OCI-M1 (cell line): ENCODE measurements at regions not wholly inside any gene's neighbourhood (a gene's known extent, or its start where the extent isn't known, plus 50 kb on each side); places are given as distances from the start of the nearest gene placed in this dataset.
"Not testable (repeated sequence)": the region's sequence is repeated elsewhere in the genome, so short reads cannot be mapped to it uniquely, and the experiment has no call there.

Experiments
- DNase-seq: peaks from one replicate; lab custom pipeline; 2025; lab: John Stamatoyannopoulos, UW

DNA sequence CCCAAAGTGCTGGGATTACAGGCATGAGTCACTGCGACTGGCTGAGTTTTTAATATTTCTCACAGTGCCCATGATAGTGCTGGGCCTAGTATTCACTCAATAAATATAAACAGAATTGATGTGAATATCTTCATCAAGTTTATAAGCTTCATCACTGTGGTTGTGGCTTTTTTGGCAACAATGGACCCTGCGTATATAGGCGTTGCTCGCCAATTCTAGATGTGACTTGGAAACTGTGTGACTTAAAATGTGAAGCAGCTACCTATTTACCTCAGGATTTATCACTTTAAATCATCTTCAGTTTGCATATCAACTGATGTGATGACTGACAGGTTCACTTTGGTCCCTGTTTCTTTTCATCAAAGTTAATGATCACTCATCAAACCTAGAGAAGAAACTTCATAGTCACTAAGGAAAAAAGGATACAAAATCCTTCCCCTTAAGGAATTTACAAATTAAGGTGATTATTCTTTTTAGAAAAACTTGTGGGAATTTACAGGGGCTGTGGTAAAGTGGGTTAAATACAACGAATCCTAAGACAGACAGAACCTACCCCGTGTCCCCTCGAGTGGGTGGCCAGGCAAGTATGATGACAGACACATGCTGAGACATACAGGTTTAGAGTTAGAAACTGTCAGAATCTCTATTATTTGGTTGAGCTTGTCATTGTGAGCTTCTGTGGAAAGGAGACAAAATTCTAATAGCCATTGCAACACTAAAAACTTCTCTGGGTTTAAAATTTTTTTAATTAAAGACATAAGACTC is 101.3 kb downstream of the AKAP11 start:
- DNase-seq: no peak

DNA sequence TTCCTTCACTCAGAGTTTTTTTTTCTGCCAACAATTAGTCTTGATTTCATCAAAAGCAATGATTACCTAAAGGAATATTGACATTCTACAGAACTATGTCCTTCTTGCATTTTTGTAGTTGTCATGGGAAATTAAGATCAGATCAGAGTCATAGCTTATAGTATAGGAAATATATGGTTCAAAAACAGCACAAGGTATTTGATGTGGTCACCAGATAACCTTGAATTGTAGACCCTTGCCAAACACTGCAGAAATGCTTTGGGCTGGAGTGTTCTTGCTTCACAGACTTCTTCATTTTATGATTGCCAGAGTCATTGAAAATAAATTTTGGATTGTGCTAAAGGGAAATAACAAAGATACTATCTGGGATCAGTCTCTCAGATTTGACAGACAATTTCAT is 103.7 kb downstream of the AKAP11 start:
- no peak for DNase-seq

DNA sequence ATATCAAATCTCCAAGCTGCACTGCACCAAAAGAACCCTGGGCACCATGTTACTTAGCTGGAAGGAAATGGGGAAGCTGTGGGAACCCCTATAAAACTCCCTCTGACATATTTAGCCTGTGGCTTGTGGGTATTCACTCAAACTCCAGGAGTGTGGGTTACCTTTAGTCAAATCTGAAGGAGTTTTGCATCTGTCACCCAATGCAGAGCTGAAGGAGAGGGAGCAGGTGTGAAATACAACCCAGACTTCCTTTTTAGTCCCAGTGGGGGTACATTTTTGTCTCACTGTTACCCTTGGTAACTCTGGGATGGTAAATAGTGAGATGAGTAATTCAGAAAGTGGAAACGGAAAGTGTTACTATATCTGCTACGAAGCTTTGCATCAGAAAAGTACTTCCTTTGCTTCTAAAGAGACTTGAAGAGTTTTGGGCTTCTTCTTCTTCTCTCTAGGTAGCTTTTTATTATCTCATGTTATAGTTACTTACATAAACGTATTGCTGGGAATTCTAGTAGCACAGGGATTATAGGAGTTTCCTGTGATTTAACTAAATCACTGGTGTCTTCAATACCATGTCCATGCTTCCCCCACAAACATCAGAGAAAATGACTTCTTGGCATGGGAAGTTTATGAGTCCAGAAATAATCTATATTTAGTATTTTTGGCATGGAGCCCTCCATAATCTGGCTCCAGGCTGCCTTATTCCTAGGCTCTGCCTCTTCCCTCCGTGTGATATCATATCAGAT is 105.9 kb downstream of the AKAP11 start:
- no peak for DNase-seq

DNA sequence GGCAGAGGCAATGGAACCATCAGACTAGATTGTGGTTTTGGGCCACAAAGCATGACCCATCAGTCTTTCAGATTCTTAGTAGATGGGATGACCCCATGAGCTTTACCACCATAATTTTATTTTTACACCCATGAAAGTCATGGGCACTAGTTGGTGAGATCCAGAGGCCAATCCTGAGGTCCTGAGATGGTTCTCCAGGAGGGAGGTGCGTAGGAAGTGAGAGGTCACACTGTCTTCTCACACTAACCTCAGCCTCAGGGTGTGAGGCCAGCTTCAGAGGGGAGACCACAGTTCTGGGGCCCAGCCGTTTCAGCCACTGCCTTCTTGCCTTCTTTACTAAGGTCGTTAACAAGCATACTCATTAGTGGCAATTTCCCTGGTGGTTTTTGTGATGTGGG is 106.4 kb downstream of the AKAP11 start:
- no peak for DNase-seq

DNA sequence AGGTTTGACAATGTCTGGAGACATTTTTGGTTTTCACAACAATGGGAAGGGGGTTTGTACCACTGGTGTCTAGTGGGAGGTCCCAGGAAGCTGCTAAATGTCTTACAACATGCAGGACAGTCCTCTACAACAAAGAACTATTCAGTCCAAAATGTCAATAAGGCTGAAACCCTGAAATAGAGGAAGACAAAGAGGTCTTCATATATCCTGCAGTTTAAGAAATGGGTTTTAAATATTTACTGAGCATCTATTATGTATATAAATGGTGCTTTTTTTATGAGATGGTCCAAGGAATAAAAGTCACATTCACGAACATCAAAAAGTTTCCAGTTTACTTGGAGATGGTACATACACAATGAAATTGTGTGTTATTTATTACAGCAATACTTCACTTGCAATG is 107.3 kb downstream of the AKAP11 start:
- no peak for DNase-seq

DNA sequence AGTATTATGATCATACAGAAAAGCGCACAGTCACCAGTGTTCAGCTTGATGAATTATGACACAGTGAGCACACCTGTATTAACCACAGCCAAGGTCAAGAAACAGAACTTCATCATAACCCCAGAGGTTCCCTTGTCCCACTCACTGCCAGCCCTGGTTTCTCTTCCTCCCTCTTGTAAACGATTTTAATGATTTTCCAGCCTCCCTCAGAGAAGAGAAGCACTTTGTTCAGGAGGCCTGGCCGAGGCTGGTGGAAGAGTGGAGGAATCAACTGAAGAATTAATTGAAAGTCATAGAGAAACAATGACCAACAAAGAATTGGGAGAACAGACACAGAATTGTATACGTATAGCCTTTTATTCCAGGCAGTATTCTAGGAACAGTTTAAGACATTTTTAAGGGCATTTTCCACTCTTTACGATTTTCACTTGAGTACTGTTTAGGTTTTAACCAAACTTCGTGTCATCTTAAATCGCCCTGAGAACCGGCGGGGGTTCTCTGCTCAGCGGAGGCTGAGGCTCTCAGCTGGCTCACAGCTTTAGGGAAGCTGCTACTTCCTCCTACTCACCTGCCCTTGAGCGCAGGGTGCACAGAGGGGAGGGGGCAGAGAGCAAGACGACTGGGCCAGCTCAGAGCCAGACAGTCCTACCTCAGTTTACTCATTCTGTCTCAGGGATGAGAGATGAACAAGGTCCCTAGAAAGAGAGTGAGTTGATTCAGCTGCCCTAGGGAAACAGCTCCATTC is 108.6 kb downstream of the AKAP11 start:
- DNase-seq: no peak

DNA sequence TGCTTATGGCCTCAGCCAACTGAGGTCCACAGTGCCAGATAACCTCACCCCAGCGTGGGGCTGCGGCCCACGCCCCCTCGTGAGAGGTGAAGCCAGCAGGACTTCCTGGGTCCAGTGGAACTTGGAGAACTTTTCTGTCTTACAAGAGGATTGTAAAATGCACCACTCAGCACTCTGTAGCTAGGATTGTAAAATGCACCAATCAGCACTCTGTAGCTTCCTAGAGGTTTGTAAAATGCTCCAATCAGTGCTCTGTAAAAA is 109.1 kb downstream of the AKAP11 start:
- DNase-seq: no peak

DNA sequence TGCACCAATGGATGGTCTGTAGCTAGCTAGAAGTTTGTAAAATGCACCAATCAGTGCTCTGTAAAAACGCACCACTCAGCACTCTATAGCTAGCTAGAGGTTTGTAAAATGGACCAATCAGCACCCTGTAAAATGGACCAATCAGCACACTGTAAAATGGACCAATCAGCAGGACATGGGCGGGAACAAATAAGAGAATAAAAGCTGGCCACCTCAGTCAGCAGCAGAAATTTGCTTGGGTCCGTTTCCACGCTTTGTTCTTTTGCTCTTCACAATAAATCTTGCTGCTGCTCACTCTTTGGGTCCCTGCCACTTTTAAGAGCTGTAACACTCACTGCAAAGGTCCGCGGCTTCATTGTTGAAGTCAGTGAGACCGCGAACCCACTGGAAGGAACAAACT is 109.5 kb downstream of the AKAP11 start:
- not testable (repeated sequence) for DNase-seq

DNA sequence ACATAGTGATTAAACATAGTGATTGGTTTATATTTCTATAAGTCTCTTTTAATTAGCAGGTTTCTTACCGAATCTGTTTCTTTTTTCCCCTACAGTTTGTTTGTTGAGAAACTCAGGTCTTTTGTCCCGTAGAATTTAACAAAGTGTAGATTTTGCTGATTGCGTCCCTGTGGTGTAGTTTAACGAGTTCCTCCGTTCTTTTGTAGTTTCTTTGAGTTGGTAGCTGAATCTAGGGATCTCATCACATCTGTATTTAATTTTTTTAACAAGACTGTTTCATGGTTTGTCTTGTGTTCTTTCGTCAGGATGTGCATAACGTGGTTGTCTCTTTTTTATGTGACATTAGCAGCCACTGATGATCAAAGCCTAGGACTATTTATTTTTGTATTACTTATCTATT is 111.1 kb downstream of the AKAP11 start:
- DNase-seq: no peak

DNA sequence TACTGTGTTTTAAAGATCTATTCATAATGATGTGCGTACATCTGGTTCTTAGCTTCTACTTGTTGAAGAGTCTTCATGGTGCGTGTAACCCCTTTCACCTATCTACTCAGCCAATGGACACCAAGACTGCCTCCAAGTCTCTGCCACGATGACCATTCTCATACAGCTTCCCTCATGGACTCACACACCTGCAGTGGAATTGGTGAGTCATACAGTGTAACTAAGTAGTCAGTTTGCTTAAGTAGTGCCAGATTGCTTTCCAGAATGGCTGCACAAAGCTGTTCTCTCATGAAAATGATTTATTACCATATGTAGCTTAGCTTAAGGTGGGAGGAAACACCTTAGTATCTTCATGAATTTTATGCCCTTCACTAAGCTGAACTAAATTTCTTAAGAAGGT is 112.3 kb downstream of the AKAP11 start:
- no peak for DNase-seq

DNA sequence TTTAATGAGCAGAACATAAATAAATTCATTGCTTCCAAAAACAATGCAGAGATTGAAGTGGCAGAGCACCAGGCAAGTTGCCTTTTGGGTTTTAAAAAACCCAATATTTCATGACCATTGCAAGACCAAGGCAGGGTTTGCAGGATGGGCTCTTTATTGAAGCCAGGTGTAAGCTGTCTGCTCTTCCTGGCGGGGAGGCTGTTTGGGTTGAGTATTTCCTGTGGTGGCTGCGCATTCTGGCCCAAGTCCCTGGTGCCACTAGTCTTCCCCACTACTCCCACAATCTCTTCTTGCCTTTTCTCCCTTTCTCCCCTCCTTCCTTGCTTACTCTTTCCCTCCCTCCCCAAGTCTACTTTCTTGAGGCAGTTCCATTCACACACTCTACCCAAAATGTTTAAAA is 116.4 kb downstream of the AKAP11 start:
- no peak for DNase-seq

DNA sequence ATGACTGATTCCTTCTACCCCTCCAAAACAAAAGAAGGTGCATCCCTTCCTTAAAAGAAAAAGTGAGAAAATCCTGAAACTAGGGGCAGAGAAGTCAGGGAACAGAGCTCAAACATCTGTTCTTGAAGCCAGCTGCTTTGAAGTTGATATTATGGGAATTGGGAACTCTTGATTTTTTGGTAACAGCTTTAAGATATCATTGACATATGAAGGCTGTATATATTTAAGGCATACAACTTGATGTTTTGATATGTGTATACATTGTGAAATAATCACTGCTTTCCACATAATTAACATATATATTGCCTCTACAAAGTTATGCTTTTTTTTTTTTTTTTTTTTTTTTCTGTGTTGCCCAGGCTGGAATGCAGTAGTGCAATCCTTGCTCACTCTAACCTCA is 117.1 kb downstream of the AKAP11 start:
- DNase-seq: no peak

DNA sequence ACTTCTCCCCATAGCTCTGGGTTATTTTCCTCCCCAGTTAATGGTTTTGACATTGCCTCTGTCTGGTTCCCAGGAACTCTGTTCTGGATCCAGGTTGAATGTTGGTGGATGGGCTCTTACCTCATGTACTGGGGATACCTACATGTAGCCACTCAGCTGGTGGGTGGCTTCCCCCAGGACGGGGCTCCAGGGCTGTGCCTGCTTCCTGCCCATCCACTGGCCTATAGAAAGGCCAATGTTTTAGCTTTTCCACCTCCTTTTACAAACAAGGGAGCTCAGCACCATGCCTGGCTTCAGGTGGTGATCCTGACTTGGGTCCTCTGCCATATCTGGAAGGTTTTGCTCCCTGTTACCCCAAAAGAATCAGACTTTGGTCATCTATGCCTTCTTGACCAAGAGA is 120.2 kb downstream of the AKAP11 start:
- DNase-seq: no peak

DNA sequence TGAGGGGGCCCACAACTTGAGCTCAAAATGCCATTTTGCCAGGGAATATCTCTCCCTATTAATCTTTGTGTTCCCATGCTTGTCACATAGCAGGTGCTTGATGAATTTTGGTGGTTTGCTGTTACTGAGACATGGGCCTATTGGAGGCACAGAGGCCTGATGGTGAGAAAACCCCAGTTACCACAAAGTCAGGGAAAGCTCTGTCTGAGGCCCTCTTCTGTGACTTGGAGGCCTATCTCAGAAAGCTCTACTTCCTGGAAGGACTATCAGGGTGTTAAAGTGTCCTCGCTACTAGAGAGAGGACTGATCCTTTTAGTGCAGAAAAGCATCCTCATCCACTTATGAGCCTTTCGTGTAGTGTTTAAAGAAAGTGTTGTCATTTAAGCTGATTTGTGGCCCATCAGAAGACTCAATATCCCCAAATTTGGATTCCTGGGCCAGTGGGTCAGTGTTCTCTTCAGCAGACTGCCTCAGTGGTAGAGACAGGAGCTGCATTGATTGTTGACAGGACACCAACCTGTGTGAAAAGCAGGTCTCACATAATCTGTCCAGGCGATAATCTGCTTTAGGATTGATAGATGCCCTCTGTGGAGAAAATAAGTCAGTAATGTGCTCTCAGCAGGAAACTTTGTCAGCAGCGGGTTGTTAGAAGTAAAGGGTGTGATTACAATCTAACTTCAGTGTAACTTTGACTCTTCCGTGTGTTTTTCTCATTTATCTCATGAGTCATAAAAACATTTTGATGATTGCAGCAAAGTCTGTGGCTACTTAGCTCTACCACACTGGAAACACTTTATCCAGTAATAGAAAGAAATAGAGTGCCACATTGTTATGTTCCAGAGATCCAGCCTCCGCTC is 121.0 kb downstream of the AKAP11 start:
- no peak for DNase-seq

DNA sequence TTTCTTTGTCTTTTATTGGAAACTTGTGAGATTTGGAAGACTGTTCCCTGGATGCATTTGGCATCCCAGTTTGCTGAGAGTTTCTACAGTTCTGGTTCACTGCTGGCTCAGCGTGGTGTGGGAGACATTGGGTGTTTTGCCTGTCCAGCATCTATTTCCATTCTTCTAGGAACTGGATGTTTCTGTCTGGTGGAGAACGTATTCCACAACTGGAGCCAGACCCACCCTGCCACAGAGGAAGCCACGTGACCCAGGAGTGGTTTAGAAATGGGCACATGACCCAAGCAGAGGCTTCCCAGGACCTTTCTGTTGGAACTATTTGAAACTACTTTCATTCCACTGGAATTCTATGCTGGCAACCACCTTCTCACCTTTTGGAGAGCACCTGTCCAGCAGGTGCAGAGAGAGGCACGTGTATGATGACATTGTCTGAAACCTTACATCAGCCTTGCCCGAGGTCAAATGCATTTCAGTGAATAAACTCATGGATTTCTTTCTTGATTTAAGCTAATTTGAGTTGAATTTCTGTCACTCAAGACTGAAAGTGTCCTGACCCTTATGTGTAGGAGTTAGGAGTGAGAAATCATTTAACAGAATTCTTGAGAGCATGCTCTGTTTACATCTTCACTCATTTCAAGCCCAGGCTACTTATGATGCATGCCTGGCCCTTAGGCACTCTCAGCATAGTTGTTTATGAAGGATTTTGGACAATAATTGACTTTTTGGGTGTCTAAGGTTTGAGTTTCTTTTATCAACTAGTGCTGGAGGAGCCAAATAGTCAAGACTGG is 121.8 kb downstream of the AKAP11 start:
- DNase-seq: no peak

DNA sequence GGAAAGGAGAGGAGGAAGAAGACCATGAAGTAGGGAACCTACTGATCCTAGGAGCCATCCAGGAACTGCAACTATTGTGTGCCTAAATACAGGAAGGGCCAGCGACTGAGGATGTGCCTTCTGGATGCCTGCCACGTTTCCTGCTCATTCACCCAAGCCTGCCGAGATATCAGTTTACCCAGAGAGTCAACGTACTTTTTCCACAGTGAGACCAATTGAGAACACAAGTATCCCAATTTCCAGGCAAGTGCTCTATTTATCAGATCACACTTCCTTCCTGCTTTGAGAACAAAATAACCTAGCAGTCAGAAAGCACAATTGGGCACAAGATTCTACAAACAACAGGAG is 122.4 kb downstream of the AKAP11 start:
- no peak for DNase-seq

DNA sequence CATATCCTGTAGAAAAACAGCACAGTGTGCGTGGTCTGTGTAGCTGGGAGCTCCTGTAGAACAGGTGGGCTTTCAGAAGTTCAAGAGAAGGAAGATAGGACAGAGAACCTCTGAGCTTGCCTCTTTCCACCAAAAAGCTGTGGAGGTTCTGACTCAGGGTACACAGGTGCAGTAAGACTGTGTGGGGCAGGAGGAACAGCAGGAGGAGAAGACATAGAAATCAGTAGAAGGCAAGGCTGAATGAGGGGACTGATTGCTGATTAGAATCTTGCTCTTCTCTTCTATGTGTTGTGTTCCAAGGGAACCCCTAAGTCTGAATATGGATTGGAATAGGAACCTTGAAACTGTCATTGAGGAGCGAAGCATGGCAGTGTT is 122.7 kb downstream of the AKAP11 start:
- DNase-seq: no peak

DNA sequence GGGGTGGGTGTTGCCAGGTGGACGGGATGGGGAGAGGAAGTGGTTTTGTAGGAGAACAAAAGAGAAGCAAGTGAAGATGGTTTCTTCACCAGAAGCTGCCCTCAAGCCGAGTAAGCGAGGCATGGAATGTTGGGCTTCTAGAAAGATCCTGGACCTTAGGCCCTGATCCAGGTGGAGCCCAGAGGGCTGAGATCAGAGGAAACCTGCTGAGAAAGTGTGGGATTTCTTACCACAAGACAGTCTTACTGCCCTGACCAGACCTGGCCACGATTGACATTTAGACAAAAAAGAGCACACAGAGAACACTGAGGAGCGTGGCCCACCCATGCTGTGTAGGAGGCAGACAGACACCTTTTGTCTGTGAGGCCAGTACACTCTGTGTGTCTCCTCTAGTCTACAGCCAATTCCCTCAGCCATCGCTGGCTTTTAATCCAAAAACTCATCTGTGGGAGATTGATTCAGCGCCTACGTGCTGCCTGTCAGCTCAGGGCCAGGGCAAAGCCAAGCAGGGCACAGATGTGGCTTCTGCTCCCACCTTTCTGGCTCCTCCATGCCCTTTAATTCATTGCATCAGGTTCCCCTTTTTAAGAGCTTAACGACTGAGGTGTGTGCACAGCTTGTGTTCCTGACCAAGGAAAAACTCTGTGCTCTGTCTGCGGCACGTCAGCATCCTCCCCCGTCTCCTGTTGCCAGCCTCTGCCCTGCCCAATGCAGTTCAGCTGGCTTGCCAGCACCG is 123.3 kb downstream of the AKAP11 start:
- no peak for DNase-seq

DNA sequence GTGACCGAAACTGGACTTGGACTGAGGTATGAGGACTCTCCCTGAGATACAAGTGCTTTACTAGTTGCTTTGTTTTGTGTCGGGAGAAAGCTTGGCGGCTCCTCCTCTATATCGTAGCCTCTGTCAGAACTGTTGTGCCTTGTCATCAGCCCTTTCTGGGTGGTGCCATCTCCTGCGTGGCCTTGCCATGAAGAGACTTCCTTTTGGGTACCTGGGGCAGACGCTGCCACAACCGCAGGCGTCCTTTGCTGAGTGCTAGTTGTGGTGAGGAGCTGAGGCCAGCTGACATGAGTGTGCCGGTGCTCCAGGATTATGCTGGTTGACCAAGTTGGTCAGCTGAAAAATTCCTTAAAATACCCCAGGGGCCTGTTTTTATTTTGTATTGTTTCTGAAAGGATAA is 124.5 kb downstream of the AKAP11 start:
- no peak for DNase-seq

DNA sequence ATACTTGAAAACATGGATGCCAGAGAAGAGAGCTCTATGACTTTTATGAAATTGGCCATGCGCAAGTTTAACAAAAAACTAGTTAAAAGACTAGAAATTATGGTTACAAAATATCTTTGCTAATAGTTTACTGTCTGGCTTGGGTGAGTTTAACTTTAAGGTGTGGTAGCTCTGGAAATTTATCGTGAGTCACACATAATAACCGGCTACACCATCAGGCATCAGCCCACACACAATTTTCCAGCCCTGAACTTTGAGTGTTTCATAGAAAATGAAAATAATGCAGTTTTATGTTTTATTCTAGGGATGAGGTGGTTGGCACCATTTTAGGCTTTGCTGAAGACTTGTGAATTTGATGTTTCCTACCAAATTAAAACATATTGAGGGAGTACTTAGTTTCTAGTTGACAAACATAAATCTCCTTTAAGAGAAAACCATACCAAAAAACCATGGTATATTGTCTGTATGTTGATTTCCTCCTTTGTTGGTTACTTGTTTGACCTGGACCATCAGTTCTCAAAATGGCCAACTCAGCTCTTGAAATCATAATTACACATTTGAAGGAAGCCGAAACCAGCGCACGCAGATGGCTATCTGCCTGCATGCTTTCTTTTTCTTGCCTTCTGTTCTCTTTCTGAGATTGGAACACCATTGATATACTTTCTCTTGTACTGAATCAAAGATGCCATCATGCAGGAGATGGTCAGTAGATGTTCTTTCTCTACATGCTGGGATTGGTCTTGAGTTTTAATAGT is 125.1 kb downstream of the AKAP11 start:
- no peak for DNase-seq
